ENCODE measurements at regions not wholly inside any gene's neighbourhood (a gene's known extent, or its start where the extent isn't known, plus 50 kb on each side); places are given as distances from the start of the nearest gene placed in this dataset.

GRCh38 chr1:228936881-228937280, 201.6 kb downstream of the RHOU start:
- TF ChIP-seq POLR2A (IDR thresholded peaks at IDR 0.05; ENCODE audit: low read depth, low read length): no peak
- TF ChIP-seq TAF1 (IDR thresholded peaks at IDR 0.05; ENCODE audit: low read depth, low read length): no peak

Data from GM12891 (cell line).